GM12891 (cell line): ENCODE measurements at regions not wholly inside any gene's neighbourhood (a gene's known extent, or its start where the extent isn't known, plus 50 kb on each side); places are given as distances from the start of the nearest gene placed in this dataset.

Experiments
- DNase-seq: peaks from one replicate; pipeline ENCODE4 v3.0.0; 2011; ENCODE audit warnings: low spot score; ENCODE audit not compliant: insufficient read length
- FAIRE-seq: peaks from 2 replicates; lab custom pipeline; 2011; peaks lifted over from hg19 to GRCh38; lab: Jason Lieb, UNC
- PAX5 ChIP-seq: IDR thresholded peaks from 2 replicates; pipeline ENCODE4 v1.6.1; 2011; ENCODE audit warnings: low read length, moderate library complexity, mild to moderate bottlenecking; ENCODE audit not compliant: insufficient read depth, severe bottlenecking
- POLR2A ChIP-seq: IDR thresholded peaks from 2 replicates; pipeline ENCODE4 v1.6.1; 2011; ENCODE audit warnings: low read depth, low read length, control low read depth
- POLR2AphosphoS5 ChIP-seq: IDR thresholded peaks from 2 replicates; pipeline ENCODE4 v1.6.1; 2011; ENCODE audit warnings: low read depth, low read length, control low read depth
- POU2F2 ChIP-seq: IDR thresholded peaks from 2 replicates; pipeline ENCODE4 v1.6.1; 2011; ENCODE audit warnings: low read depth, mild to moderate bottlenecking, control low read depth, low read length, moderate library complexity
- SPI1 ChIP-seq: IDR thresholded peaks from 2 replicates; pipeline ENCODE4 v1.6.1; 2011; ENCODE audit warnings: low read depth, low read length, control low read depth
- TAF1 ChIP-seq: IDR thresholded peaks from 2 replicates; pipeline ENCODE4 v1.6.1; 2011; ENCODE audit warnings: low read depth, low read length, control low read depth

DNA sequence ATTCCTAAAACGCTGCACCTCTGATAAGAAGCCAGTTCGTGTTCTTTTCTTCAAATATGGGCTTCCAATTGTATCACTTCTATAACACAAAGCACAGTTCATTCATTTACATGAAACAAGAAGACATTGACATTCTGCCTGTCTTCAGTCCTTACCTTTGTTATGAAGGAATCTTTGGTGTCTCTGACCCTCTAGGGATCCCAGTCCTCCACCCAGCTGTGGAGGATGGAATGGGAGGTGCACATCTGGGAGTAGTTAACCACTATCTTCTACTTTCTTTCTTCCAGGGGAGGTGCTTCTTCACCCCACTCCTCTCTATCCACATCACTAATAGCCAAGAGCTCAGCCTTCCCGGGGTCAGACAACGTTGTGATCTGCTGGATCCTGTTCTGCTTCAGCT is 233.4 kb downstream of the CDC5L start:
- DNase-seq = no peak
- no peak for FAIRE-seq
- no peak for TF ChIP-seq TAF1
- no peak for TF ChIP-seq POLR2A
- TF ChIP-seq SPI1 = no peak
- TF ChIP-seq PAX5 = no peak
- TF ChIP-seq POLR2AphosphoS5 = no peak
- TF ChIP-seq POU2F2 = no peak

DNA sequence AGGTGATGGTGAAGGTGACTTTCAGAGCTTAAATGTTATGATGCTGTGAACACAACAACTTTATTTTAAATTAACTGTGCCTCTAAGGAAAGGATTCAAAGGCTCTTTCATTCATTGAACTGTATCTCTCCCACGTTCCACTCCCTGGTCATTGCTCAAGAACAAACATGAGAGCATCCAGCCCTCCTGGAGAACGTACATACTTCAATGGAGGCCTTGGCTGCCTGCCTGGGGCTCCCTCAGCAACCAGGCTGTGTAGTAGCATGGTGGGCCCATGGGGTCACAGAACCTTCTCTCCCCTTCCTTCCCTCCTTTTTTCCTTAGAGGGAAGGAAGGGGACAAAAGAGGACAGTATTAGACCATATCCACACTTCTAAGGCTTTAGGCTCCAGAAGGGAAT is 234.3 kb downstream of the CDC5L start:
- TF ChIP-seq TAF1 (no peak), SPI1 (no peak), POU2F2 (no peak), PAX5 (no peak), POLR2AphosphoS5 (no peak), POLR2A (no peak)
- DNase-seq (no peak), FAIRE-seq (no peak)

DNA sequence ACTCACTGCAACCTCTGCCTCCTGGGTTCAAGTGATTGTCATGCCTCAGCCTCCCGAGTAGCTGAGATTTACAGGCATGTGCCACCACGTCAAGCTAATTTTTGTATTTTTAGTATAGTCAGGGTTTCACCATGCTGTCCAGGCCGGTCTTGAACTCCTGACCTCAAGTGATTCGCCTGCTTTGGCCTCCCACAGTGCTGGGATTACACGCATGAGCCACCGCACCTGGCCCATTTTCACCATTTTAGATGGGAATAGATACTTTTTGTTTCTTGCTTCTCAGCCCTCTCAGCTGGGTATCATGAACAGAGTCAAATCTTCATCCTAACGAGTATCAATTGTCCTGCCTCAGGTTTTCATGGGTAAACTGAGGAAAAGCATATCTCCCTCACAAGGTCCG is 235.0 kb downstream of the CDC5L start:
- no peak for TF ChIP-seq TAF1
- TF ChIP-seq POU2F2 = no peak
- TF ChIP-seq POLR2AphosphoS5 = no peak
- no peak for TF ChIP-seq PAX5
- FAIRE-seq (no peak), DNase-seq (no peak)

DNA sequence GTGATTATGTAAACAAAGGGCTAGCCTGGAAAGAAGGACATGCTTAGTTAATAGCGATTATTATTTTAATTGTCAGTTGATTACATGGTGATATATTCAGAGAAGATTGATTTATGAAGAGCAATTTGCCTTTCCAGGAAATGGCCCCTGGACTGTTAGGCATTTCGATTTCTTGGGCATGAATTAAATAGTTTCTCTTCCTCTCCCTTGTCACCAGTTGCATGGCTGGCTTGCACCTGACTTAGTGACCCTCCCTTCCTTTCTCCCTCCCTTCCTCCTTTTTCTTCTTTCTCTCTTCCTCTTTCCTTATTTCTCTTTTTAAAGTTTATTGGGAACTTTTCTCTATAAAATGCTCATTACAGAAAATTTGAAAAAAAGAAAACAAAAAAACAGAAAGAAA is 235.4 kb downstream of the CDC5L start:
- FAIRE-seq = no peak
- TF ChIP-seq POU2F2 (no peak), POLR2AphosphoS5 (no peak), PAX5 (no peak), POLR2A (no peak), SPI1 (no peak), TAF1 (no peak)
- DNase-seq = no peak

DNA sequence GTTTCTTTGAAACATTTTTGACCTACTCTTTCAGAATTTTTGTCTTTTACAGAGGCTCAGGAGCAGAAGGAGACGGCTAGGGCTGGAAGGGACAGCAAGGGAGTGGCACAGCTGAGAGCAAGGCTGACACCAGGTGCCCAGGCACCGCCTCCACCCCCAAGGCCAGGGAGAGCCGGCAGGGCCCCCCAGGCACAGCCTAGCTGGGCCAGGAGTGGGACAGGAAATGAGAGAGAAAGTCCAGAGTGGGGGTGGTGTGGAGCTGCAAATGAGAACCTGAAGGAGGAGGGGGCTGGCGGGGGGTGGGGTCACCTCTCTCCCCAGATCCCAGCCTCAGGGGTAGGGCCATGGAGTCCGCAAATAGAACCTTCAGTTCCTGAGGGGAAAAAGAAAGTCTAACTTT is 236.7 kb downstream of the CDC5L start:
- DNase-seq = no peak
- TF ChIP-seq POLR2A (no peak), POLR2AphosphoS5 (no peak), POU2F2 (no peak), SPI1 (no peak), PAX5 (no peak), TAF1 (no peak)
- FAIRE-seq = no peak

DNA sequence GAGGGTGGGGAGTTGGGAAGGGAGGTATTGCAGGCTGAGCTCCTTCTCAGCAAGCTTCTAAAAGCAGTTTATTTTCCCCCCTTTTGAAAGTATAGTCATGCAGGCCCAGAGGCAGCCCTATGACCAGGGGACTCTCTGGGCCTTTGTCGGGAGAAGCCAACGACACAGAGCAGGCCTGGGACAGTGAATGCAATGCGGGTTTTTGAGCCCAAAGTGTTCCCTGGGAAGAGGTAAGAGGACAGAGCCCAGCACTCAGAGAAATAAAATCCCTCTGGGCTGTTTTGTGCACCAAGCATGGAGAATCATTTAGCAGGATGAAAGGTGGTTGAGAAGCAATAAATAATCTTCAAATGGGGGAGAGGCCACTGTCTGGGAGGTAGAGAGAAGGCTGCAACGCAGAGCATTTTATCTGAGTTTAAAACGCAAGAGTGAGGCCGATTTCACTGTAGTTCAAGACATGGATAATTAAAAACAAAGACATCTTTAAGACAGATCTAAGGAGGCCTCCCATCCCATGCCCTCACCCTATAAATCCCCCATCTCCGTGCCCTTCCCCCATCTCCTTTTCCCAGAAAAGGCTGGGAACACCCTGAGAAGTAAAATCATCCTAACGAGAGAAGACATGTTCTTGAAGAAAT is 237.5 kb downstream of the CDC5L start:
- TF ChIP-seq PAX5 (no peak), SPI1 (no peak), TAF1 (no peak), POLR2AphosphoS5 (no peak)
- FAIRE-seq (no peak), DNase-seq (no peak)

DNA sequence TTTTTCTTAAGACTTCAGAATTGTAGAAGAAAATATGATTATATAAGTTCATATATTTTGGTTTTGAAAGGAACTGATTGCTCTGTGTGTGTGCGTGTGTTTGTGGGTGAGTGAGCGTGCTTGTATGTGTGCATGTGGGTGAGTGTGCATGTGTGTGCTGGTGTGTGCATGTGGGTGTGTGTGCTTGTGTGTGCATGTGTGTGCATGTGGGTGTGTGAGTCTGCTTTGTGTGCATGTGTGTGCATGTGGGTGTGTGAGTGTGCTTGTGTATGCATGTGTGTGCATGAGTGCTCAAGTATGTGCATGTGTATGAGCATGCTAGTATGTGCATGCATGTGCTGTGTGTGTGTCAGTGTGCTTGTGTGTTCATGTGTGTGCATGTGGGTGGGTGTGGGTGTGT is 238.5 kb downstream of the CDC5L start:
- no peak for DNase-seq
- FAIRE-seq = no peak
- TF ChIP-seq PAX5 (no peak), POU2F2 (no peak), POLR2A (no peak), SPI1 (no peak), POLR2AphosphoS5 (no peak), TAF1 (no peak)

DNA sequence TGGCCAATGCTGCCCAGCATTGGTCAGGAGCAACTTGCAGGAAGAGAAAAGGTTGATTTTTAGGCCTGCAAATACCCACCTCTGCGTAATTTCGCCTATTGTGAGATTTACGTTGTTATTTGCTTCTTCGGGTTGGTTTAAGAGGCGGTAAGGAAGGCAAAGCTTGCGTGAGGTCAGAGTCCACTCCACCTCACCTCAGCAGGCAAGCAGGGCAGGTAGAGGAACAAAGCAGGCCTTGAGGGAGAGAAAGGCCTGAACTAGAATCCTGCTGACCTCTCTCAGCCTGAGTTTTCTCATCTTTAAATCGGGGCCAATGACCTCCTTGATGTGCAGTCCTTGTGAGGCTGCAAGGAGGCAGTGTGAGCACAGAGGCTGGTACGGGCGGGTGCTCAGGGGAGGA is 239.1 kb downstream of the CDC5L start:
- DNase-seq (no peak), FAIRE-seq (no peak)
- TF ChIP-seq TAF1 (no peak), POLR2AphosphoS5 (no peak), POLR2A (no peak), POU2F2 (no peak), SPI1 (no peak), PAX5 (no peak)

DNA sequence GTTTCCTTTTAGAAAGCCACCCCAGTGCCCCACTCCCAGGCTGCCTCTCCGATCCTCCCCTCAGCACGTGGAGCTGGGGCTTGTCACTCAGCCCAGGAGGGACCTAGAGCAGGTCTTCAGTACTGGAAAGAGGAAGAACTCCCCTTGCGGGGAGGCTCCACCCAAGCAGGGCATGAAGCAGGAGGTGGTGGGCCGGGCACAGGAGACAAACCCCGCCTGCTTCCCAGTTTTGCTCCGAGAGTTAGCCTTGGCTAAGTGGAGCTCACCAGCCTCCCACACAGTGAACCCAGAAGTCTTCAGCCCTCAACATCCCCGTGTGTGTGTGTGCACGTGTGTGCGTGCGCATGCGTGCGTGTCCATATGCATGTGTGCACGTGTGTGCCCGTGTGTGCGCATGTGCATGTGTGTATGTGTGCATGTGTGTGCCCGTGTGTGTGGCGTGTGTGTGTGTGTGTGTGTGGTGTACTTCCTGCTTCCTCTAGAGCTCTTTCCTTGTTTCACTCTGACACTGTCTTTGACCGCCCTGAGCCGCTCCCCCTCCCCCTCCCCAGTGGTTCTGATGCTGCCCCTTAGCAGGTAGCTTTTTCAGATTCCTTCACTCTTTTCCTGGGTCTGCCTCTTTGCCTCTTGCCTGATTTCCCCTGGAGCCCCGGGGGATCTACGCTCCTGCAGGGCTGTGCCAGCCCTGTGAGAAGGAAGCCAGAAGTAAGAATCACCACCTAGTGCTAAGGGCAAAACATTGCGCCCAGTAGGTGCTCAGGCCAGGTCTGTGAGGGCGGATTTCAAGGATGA is 239.8 kb downstream of the CDC5L start:
- DNase-seq = no peak
- TF ChIP-seq TAF1 = no peak
- TF ChIP-seq POLR2A = no peak
- TF ChIP-seq SPI1 = no peak
- TF ChIP-seq POLR2AphosphoS5 = no peak
- TF ChIP-seq PAX5 = no peak
- no peak for TF ChIP-seq POU2F2
- no peak for FAIRE-seq

DNA sequence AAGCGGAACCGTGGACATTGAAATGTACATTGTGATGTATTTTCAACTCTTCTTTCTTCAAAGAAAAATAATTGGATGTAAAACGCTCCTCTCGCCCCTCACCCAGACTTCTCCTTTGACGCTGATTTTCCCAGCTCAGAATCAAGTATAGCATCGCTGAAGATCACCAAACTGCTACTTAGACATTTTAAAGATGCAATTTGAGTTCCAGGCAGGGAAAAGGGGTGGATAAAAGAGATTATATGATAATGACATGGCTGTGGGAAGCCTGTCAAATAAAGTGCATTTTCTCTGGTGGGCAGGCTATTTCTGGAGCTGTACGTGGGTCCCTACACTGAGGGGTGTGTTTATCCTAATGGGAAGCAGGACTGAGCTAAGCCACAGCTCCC is 240.4 kb downstream of the CDC5L start:
- FAIRE-seq (no peak), DNase-seq (no peak)
- TF ChIP-seq POU2F2 (no peak), POLR2A (no peak), POLR2AphosphoS5 (no peak), SPI1 (no peak), TAF1 (no peak), PAX5 (no peak)

DNA sequence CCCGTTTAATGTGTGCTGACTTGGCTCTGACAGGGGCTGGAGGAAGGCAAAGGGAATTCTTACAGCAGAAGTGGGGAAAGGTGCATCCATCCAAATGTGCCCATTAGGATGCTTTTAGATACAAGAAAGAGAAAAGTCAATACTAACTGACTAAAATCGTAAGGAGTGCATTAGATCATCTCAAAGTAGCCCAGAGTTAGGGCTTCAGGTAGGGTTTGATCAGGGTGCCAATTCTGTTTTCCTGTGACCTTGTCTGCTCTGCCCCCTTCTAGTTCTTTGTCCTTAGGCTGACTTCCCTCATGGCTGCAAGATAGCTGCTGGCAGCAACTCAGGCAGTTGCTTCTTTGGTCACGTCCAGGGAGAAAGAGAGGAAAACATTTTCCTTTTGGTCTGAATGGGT is 240.8 kb downstream of the CDC5L start:
- FAIRE-seq = no peak
- TF ChIP-seq TAF1 (no peak), POLR2AphosphoS5 (no peak), POU2F2 (no peak)
- no peak for DNase-seq
